ENCODE measurements at regions not wholly inside any gene's neighbourhood (a gene's known extent, or its start where the extent isn't known, plus 50 kb on each side); places are given as distances from the start of the nearest gene placed in this dataset.

GRCh38 chr6:128808856-128809255 lies 74.1 kb upstream of the LAMA2 start:
- TF ChIP-seq RXRA (IDR thresholded peaks at IDR 0.05) (no peak), RAD21 (IDR thresholded peaks at IDR 0.05) (no peak), MAX (IDR thresholded peaks at IDR 0.05) (no peak), HNF4A (conservative IDR thresholded peaks at IDR 0.05) (no peak), EGR1 (IDR thresholded peaks at IDR 0.05; ENCODE audit: low read depth in 2 of 2) (no peak), CTCF (IDR thresholded peaks at IDR 0.05; ENCODE audit: low read depth, low read length, missing input control) (no peak), SP1 (IDR thresholded peaks at IDR 0.05) (no peak), REST (IDR thresholded peaks at IDR 0.05) (no peak), TAF1 (conservative IDR thresholded peaks at IDR 0.05) (no peak)

Measured in liver (tissue), 3 donors.